CD4-positive, alpha-beta T cell treated with Interleukin-17A for 4 hours (primary cell): ENCODE measurements at regions not wholly inside any gene's neighbourhood (a gene's known extent, or its start where the extent isn't known, plus 50 kb on each side); places are given as distances from the start of the nearest gene placed in this dataset.
"Not testable (repeated sequence)": the region's sequence is repeated elsewhere in the genome, so short reads cannot be mapped to it uniquely, and the experiment has no call there.

Experiments used
- DNase-seq: peaks from one replicate; pipeline ENCODE4 v3.0.0-alpha.2; 2020; ENCODE audit warnings: mixed read lengths

DNA sequence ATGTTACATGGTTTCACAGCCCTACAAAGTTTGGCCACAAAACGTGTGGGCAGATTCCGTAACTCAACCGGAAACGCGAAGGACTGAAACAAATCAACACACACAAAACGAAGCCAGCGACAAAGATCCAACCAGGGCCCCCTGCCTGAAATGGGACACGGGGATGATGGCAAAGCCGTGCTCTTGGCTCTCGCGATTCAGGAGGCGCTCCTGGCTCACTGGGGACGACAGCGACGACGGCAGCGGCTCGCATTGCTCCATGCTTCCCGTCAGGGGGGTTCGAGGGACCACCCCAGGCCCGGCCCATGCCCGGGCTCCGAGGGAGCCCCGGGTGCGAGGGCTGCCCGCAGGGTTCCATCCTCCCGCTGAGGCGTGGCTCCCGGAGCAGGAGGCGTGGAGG lies 4786.8 kb upstream of the OR11H1 start:
- DNase-seq: peak; percentile 5

DNA sequence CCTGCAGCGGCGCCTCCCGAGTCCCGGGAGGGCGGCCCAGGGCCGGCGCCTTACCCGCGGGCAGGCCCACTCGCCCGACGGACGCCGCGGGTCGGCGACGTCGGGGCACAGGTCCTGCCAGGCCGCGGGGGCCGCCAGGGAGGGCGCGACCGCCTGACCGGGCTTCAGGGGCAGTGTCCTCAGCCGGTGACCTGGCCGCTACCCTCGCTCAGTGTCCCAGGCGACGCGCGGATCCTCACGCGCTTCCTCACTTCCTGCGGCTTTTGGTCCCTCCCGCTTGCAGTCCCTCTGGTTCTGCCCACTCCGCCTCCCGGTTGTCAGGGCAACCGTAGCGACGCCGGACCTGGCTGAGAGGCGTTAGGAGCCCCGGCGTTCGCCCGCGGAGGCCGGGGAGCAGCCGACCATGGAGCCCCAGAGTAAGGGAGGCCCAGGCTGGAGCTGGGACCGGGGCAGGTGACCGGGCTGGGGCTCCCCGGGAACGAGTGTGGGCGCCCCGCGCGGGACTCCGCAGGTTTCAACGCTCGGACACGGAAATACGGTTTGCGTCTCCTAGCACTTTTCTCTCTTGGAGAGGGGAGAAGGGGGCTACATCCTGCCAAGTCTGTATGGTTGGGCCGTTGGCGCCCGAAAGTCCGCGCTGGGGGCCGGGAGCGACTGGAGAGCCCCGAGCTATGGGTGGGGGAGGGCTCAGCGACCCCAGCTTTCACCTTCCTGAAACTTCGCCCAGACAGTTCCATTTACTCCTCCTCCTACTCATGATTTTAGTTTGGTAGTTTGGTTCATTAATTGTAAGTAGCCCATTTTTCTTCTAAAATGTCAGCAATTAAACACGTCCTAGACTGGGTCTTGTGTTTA lies 4786.0 kb upstream of the OR11H1 start:
- peak; percentile 6 for DNase-seq

DNA sequence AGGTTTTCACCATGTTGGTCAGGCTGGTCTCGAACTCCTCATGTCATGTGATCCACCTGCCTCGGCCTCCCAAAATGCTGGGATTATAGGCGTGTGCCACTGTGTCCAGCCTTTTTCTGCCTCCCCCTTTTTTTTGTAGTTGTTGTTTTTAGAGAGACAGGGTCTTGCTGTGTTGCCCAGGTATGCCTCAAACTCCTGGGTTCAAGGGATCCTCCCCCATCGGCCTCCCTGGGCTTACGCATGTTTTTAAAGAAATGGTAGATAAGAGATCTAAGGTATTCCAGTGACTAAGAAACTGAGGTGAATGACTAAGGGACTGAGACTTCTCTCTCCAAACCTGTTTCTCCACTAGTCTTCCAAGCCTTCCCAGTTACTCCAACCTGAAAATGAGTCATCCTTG lies 4781.6 kb upstream of the OR11H1 start:
- not testable (repeated sequence) for DNase-seq

DNA sequence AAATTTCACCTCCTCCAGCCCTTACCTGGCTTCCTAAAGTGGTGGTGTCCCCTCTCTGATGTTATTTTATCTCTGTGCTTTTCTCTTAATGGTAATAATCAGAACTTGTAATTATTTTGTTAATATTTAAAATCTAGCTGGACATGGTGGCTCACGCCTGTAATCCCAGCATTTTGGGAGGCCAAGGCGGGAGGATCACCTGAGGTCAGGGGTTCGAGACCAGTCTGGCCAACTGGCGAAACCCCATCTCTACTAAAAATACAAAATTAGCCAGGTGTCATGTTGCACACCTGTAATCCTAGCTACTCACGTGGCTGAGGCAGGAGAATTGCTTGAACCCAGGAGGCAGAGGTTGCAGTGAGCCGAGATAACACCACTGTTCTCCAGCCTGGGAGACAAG lies 4780.8 kb upstream of the OR11H1 start:
- DNase-seq: not testable (repeated sequence)

DNA sequence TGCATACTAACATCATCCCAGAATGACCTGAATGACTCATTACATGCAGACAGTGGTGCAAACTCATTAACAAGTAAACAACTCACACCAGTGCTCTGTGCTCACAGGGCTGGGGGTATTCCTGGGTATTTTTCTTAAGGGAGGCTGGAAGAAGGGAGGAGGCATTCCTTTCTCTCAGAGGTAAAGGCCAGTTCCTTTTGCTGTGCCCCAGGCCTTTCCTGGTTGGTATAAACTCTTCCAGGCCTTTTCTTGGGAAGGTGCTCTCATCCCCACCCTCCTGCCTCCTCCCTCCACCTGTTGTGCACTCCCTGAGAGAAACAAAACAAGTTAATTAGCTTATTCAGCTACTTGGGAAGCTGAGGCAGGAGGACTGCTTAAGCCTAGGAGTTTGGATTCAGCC lies 4779.2 kb upstream of the OR11H1 start:
- not testable (repeated sequence) for DNase-seq

DNA sequence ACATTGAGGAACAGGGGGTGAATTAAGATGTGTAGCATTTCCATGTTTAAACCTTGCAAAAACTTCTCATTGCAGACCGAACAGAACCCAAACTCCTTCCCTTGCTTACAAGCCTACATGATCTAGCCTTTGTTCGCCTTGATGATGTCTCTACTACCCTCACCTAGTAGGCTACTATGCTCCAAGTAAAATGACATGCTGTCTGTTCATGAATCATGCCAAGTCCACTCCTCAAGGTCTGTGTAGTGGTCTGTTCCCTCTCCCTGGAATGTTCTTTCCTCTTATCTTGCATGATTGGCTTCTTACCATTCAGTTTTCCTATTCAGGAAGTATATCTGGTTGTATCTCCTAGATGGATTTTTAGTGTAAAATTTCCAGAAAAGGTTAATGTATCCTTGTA lies 4778.6 kb upstream of the OR11H1 start:
- not testable (repeated sequence) for DNase-seq

DNA sequence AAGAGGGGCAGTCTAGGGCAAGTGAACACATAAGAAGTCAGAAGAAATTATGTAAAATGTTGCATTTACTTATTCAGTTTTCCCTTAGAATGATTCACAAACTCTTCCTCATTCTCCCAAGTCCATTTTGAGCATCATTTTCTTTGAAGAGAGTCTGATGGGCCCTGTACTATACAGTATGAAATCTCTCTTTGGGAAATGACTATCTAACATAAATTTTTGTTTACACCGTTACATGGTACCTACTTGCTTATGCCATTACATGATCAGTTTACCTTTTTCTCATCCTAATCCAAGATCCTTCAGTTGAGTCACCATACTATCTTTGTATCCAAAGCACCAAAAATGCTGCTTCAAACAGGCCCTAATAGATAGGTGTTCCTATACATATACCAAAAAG lies 4774.4 kb upstream of the OR11H1 start:
- not testable (repeated sequence) for DNase-seq

DNA sequence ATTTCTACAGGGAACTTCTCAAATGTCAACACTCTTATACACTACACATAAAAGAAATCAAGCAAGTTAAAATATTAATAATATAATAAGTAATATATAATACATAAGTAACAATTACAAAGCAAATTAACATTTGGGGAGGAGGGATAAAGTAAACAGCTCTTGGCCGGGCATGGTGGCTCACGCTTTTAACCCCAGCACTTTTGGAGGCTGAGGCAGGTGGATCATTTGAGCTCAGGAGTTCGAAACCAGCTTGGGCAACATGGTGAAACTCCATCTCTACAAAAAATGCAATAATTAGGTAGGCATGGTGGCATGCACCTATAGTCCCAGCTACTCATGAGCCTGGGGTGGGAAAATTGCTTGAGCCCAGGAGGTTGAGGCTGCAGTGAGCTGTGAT lies 4772.6 kb upstream of the OR11H1 start:
- not testable (repeated sequence) for DNase-seq

DNA sequence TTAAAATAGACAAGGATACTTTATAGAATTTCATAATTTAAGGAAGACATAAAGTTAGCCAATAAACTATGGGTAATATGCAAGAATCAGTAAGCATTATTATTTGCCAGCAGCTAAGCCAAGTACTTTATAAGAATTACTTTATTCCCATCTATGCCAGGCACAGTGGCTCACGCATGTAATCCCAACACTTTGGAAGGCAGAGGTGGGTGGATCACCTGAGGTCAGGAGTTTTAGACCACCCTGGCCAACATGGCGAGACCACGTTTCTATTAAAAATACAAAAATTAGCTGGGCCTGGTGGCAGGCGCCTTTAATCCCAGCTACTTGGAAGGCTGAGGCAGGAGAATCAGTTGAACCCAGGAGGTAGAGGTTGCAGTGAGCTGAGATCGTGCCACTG lies 4767.6 kb upstream of the OR11H1 start:
- not testable (repeated sequence) for DNase-seq

DNA sequence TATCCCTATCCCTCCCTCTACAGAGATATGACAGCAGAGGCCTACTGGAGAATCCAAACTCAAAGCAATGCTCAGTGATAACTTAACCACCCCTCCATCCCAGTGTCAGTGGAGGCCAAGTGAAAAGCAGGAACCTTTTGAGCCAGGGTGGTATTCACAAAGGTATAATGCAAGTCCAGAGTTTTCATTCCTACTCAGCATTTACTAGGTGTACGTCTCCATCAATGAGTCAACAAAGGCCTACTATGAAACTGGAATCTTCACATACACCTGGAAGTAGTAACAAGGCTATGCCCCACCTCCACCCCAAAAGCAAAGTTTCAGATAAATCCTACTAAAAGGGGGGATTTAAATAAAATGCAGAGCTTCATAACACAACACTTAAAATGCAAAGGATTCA lies 4761.7 kb upstream of the OR11H1 start:
- not testable (repeated sequence) for DNase-seq

DNA sequence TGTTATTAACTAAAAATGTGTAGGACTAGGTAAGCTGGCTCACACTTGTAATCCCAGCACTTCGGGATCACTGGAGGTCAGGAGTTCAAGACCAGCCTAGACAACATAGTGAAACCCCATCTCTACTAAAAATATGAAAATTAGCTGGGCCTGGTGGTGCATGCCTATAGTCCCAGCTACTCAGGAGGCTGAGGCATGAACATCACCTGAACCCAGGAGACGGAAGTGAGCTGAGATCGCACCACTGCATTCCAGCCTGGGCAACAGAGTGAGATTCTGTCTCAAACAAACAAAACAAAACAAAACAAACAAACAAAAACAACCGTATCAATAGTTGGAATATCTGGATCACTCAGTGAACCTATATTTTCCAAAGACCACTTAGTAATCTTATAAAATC lies 4759.1 kb upstream of the OR11H1 start:
- DNase-seq: not testable (repeated sequence)

DNA sequence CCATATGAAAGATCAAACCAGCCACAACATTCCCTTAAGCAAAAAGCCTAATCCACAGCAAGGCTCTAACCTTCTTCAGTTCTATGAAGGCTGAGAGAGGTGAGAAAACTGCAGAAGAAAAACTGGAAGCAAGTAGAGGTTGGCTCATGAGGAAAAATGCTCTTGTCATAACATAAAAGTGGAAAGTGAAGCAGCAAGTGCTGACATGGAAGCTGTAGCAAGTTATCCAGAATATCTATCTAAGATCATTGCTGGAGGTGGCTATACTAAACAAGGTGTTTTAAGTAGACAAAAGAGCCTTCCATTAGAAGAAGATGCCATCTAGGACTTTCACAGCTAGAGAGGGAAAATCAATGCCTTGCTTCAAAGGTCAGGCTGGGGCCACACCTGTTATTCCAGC lies 4756.2 kb upstream of the OR11H1 start:
- DNase-seq: not testable (repeated sequence)

DNA sequence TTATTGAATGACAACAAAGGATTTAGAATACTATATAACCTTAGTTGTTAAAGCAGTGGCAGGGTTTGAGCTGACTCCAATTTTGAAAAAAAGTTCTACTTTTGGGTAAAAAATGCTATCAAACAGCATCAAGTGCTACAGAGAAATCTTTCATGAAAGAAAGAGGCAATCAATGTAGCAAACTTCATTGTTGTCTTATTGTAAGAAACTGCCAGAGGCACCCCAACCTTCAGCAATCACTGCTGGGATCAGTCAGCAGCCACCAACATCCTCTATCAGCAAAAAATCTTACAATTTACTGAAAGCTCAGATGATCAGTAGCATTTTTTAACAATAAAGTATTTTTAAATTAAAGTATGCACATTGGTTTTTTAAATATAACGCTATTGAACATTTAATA lies 4754.7 kb upstream of the OR11H1 start:
- DNase-seq: not testable (repeated sequence)

DNA sequence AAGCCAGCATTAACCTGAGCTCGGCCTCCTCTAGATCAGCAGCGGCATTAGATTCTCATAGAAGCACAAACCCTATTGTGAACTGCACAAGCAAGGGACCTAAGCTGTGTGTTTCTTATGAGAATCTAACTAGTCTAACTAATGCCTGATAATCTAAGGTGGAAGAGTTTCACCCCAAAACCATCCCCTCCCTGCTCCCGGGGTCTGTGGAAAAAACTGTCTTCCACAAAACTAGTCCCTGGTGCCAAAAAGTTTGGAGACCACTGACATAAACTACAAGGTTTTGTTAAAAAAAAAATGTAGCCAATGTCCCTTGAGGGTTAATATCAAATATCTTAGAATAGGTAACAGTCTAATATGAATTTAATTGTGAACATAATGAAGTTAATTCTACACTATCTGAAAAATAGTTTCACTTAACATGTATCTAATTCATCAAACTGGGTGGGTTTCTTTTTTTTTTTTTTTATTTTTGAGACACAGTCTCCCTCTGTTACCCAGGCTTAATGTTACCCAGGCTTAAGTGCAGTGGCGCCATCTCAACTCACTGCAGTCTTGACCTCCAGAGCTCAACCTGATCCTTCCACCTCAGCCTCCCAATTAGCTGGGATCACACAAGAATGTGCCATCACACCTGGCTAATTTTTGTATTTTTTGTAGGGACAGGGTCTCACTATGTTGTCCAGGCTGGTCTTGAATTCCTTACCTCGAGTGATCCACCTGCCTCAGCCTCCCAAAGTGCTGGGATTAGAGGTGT lies 4752.2 kb upstream of the OR11H1 start:
- not testable (repeated sequence) for DNase-seq

DNA sequence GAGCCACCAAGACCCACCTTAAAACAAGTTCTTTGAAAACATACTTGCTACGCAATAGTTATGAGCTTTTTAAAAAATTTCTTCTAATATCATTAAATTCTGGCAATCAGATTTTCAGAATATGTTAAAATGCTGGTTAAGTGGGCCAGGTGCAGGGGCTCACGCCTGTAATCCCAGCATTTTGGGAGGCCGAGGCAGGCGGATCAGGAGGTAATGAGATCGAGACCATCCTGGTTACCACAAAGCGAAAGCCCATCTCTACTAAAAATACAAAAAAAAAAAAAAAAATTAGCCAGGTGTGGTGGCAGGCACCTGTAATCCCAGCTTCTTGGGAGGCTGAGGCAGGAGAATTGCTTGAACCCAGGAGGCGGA lies 4751.6 kb upstream of the OR11H1 start:
- not testable (repeated sequence) for DNase-seq

DNA sequence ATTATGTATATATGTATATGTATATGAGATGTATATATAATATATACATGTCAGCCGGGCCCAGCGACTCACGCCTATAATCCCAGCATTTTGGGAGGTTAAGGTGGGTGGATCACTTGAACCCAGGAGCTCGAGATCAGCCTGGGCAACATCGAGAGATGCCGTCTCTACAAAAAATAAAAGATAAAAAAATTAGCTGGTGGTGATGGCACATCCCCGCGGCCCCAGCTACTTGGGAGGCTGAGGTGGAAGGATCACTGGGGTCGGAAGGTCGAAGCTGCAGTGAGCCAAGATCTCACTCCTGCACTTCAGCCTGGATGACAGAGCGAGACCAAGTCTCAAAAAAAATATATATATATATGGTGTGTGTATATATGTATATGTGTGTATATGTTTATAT lies 4750.3 kb upstream of the OR11H1 start:
- DNase-seq: not testable (repeated sequence)

DNA sequence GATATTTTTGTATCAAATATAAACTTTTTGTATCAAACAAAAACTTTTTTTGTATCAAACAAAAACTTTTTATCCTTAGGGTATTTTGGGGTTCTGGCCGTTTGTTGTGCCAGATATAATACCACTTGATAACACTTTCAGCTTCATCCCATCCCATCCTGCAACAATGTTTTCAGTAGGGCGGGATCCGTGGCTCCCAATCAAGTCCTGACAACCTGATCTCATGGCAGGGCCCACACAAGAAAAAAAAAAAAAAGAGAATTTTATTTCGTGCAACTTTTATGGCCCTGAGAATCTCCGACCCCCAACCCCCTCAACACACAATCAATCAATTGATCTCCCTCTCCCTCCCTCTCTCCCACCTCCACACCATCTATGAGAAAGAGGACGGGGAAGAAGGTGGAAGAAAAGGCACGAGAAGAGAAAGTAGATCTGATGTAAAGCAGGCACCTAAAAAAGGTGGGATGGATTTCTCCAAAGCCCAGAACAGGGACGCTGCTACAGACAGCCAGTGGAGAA lies 4749.6 kb upstream of the OR11H1 start:
- DNase-seq: no peak

DNA sequence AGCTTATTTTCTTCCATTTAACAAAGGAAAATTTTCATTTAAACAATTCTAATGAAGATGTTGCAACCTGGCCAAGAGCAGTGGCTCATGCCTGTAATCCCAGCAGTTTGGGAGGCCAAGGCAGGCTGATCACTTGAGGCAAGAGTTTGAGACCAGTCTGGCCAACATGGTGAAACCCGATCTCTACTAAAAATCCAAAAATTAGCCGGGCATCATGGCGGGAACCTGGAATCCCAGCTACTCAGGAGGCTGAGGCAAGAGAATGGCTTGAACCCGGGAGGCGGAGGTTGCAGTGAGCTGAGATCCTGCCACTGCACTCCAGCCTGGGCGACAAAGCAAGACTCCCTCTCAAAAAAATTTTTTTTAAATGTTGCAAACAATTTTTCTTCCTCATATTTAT lies 4748.8 kb upstream of the OR11H1 start:
- not testable (repeated sequence) for DNase-seq

DNA sequence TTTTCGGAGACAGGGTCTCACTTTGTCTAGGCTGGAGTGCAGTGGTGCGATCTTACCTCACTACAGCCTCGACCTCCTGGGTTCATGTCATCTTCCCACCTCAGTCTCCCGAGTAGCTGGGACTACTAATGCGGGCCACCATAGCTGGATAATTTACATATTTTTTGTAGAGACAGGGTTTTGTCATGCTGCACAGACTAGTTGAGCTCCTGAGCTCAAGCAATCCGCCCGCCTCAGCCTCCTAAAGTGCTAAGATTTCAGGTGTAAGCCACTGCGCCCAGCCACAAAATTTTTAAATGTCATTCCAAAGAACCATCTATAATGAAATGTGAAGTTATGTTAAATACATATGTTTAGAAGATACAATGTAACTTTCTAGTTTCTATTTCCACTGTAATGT lies 4747.7 kb upstream of the OR11H1 start:
- no peak for DNase-seq

DNA sequence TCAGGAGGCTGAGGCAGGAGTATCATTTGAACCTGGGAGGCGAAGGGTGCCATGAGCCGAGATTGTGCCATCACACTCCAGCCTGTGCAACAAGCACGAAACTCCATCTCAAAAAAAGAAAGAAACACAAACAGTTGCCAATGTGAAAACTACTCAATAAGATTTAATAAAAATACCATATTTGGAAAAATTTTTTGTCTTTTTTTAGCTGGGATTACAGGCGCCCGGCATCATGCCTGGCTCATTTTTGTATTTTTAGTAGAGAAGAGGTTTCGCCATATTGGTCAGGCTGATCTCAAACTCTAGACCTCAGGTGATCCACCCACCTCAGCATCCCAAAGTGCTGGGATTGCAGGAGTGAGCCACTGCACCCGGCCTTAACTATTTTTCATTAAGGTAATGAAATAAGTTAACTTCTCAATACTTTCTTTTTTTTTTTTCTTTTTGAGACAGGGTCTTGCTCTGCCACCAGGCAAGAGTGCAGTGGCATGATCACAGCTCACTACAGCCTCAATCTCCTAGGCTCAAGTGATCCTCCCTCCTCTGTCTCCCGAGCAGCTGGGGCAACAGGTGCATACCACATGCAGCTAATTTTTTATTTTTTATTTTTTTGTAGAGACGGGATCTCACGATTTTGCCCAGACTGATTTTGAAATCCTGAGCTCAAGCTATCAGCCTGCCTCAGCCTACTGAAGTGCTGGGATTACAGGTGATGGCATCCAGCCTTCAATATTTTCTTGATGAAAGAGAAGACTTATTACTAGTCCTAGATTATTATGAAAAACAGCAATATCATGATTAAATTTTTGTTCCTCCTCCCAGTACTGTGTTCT lies 4746.2 kb upstream of the OR11H1 start:
- DNase-seq: no peak
